ENCODE measurements at regions not wholly inside any gene's neighbourhood (a gene's known extent, or its start where the extent isn't known, plus 50 kb on each side); places are given as distances from the start of the nearest gene placed in this dataset.

DNA sequence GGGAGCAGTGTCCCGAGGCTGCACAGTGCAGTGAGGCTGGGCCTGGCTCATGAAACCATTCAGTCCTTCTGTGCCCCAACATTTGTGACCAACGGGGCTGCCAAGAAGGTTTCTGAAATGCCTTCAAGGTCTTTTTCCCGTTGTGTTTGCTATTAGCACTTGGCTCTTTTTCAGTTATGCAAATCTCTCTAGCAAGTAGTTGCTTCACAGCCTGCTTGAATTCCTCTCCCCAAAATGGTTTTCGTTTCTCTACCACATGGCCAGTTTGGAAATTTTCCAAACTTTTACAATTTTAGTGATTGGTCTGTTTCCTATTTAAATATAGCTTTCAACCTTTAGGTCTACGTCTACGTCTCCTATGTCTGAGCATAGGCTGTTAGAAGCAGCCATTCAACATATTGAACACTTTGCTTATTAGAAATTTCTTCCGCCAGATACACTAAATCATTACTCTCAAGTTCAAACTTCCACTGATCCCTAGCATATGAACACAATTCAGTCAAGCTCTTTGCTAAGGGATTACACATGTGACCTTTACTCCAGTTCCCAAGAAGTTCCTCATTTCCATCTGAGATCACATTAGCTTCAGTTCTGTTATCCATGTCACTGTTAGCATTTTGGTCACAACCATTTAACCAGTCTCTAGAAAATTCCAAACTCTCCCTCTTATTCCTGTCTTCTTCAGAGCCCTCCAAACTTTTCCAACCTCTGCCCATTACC, 901.8 kb downstream of the GLUD2 start:
- WGBS: 72% methylated on average over 7 of the region's 7 CpGs
- no peak for DNase-seq (ENCODE audit: low spot score)
- H3K36me3 ChIP-seq (ENCODE audit: control insufficient read depth in 4 of 4, insufficient read depth in 3 of 4, low read depth in 1 of 4, low read length in 3 of 4): no peaks in the 10 kb centered on the region
- TF ChIP-seq FOXA1 (IDR thresholded peaks at IDR 0.05): no peak
- no peak for TF ChIP-seq HNF4A (conservative IDR thresholded peaks at IDR 0.05)
- no peak for TF ChIP-seq TAF1 (conservative IDR thresholded peaks at IDR 0.05)
- no peak for TF ChIP-seq HNF4G (IDR thresholded peaks at IDR 0.05)
- TF ChIP-seq, protein P1, sequence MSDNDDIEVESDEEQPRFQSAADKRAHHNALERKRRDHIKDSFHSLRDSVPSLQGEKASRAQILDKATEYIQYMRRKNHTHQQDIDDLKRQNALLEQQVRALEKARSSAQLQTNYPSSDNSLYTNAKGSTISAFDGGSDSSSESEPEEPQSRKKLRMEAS (IDR thresholded peaks at IDR 0.05): no peak
- no peak for TF ChIP-seq JUND (IDR thresholded peaks at IDR 0.05)
- TF ChIP-seq, protein P2, sequence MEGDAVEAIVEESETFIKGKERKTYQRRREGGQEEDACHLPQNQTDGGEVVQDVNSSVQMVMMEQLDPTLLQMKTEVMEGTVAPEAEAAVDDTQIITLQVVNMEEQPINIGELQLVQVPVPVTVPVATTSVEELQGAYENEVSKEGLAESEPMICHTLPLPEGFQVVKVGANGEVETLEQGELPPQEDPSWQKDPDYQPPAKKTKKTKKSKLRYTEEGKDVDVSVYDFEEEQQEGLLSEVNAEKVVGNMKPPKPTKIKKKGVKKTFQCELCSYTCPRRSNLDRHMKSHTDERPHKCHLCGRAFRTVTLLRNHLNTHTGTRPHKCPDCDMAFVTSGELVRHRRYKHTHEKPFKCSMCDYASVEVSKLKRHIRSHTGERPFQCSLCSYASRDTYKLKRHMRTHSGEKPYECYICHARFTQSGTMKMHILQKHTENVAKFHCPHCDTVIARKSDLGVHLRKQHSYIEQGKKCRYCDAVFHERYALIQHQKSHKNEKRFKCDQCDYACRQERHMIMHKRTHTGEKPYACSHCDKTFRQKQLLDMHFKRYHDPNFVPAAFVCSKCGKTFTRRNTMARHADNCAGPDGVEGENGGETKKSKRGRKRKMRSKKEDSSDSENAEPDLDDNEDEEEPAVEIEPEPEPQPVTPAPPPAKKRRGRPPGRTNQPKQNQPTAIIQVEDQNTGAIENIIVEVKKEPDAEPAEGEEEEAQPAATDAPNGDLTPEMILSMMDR (IDR thresholded peaks at IDR 0.05; ENCODE audit: low read depth, low read length, missing input control): no peak
- TF ChIP-seq SP1 (IDR thresholded peaks at IDR 0.05): no peak
- TF ChIP-seq EGR1 (IDR thresholded peaks at IDR 0.05; ENCODE audit: low read depth in 2 of 2): no peak
- TF ChIP-seq YY1 (IDR thresholded peaks at IDR 0.05): no peak
- TF ChIP-seq, protein P3, sequence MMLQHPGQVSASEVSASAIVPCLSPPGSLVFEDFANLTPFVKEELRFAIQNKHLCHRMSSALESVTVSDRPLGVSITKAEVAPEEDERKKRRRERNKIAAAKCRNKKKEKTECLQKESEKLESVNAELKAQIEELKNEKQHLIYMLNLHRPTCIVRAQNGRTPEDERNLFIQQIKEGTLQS (IDR thresholded peaks at IDR 0.05): no peak
- TF ChIP-seq, protein P4, sequence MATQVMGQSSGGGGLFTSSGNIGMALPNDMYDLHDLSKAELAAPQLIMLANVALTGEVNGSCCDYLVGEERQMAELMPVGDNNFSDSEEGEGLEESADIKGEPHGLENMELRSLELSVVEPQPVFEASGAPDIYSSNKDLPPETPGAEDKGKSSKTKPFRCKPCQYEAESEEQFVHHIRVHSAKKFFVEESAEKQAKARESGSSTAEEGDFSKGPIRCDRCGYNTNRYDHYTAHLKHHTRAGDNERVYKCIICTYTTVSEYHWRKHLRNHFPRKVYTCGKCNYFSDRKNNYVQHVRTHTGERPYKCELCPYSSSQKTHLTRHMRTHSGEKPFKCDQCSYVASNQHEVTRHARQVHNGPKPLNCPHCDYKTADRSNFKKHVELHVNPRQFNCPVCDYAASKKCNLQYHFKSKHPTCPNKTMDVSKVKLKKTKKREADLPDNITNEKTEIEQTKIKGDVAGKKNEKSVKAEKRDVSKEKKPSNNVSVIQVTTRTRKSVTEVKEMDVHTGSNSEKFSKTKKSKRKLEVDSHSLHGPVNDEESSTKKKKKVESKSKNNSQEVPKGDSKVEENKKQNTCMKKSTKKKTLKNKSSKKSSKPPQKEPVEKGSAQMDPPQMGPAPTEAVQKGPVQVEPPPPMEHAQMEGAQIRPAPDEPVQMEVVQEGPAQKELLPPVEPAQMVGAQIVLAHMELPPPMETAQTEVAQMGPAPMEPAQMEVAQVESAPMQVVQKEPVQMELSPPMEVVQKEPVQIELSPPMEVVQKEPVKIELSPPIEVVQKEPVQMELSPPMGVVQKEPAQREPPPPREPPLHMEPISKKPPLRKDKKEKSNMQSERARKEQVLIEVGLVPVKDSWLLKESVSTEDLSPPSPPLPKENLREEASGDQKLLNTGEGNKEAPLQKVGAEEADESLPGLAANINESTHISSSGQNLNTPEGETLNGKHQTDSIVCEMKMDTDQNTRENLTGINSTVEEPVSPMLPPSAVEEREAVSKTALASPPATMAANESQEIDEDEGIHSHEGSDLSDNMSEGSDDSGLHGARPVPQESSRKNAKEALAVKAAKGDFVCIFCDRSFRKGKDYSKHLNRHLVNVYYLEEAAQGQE (IDR thresholded peaks at IDR 0.05): no peak
- TF ChIP-seq, protein P5, sequence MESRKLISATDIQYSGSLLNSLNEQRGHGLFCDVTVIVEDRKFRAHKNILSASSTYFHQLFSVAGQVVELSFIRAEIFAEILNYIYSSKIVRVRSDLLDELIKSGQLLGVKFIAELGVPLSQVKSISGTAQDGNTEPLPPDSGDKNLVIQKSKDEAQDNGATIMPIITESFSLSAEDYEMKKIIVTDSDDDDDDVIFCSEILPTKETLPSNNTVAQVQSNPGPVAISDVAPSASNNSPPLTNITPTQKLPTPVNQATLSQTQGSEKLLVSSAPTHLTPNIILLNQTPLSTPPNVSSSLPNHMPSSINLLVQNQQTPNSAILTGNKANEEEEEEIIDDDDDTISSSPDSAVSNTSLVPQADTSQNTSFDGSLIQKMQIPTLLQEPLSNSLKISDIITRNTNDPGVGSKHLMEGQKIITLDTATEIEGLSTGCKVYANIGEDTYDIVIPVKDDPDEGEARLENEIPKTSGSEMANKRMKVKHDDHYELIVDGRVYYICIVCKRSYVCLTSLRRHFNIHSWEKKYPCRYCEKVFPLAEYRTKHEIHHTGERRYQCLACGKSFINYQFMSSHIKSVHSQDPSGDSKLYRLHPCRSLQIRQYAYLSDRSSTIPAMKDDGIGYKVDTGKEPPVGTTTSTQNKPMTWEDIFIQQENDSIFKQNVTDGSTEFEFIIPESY (IDR thresholded peaks at IDR 0.05): no peak
- no peak for TF ChIP-seq FOXA2 (IDR thresholded peaks at IDR 0.05)
- no peak for TF ChIP-seq RXRA (IDR thresholded peaks at IDR 0.05)
- H3K9ac ChIP-seq (ENCODE audit: low read depth in 1 of 2, low read length in 2 of 2): no peak overlapping the region
- no peak overlapping the region for H3K27ac ChIP-seq (ENCODE audit: low read depth in 1 of 2, low read length in 2 of 2)
- no peaks in the 10 kb centered on the region for H3K4me1 ChIP-seq (ENCODE audit: control insufficient read depth in 4 of 4, insufficient read depth in 4 of 4, low read length in 3 of 4)
- H3K4me3 ChIP-seq (ENCODE audit: low read depth in 1 of 3, low read length in 3 of 3): no peak overlapping the region
- no peaks in the 10 kb centered on the region for H3K9me3 ChIP-seq (ENCODE audit: control insufficient read depth in 4 of 4, low read length in 3 of 4)
- no peaks in the 10 kb centered on the region for H3K27me3 ChIP-seq (ENCODE audit: control insufficient read depth in 4 of 4, insufficient read depth in 4 of 4, low read length in 3 of 4)

DNA sequence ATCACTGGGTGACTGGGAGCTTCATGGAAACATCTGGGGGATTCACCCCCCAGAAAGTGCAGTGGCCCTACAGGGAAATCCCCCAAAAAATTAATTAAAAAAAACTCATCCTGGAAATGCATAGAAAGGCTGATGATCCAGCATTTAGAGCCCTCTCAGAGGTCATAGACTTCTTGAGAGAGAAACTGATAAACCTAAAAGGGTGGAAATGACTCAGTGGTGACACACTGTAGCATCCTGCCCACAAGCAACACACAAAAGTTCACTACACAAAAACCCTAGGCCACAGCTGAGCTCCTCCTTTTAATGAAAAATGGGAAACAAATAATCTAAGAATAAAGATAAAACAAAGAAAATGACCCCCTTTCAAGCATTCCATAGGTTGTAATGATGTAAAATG, 911.5 kb downstream of the GLUD2 start:
- H3K9me3 ChIP-seq (ENCODE audit: control insufficient read depth in 4 of 4, low read length in 3 of 4): no peaks in the 10 kb centered on the region
- TF ChIP-seq JUND (IDR thresholded peaks at IDR 0.05) (no peak), NR2F2 (IDR thresholded peaks at IDR 0.05) (no peak), RXRA (IDR thresholded peaks at IDR 0.05) (no peak)
- TF ChIP-seq, protein P2 (IDR thresholded peaks at IDR 0.05; ENCODE audit: low read depth, low read length, missing input control): no peak

More for the DNA sequence above, 911.5 kb downstream of the GLUD2 start:
- no peaks in the 10 kb centered on the region for H3K27me3 ChIP-seq (ENCODE audit: control insufficient read depth in 4 of 4, insufficient read depth in 4 of 4, low read length in 3 of 4)
- no peaks in the 10 kb centered on the region for H3K36me3 ChIP-seq (ENCODE audit: control insufficient read depth in 4 of 4, insufficient read depth in 3 of 4, low read depth in 1 of 4, low read length in 3 of 4)
- no peak overlapping the region for H3K4me3 ChIP-seq (ENCODE audit: low read depth in 1 of 3, low read length in 3 of 3)
- no peak overlapping the region for H3K27ac ChIP-seq (ENCODE audit: low read depth in 1 of 2, low read length in 2 of 2)
- DNase-seq (ENCODE audit: low spot score): no peak
- no peaks in the 10 kb centered on the region for H3K4me1 ChIP-seq (ENCODE audit: control insufficient read depth in 4 of 4, insufficient read depth in 4 of 4, low read length in 3 of 4)
- no peak overlapping the region for H3K9ac ChIP-seq (ENCODE audit: low read depth in 1 of 2, low read length in 2 of 2)
